SHP77 treated with DMSO at 0.1 percent for 48 hours (cell line): ENCODE measurements at regions not wholly inside any gene's neighbourhood (a gene's known extent, or its start where the extent isn't known, plus 50 kb on each side); places are given as distances from the start of the nearest gene placed in this dataset.
"Not testable (repeated sequence)": the region's sequence is repeated elsewhere in the genome, so short reads cannot be mapped to it uniquely, and the experiment has no call there.

Experiments
- DNase-seq: peaks from one replicate; lab custom pipeline; 2025; lab: John Stamatoyannopoulos, UW

GRCh38 chr1:115179397-115180079, 90.2 kb upstream of the TSPAN2 start:
- no peak for DNase-seq

DNA sequence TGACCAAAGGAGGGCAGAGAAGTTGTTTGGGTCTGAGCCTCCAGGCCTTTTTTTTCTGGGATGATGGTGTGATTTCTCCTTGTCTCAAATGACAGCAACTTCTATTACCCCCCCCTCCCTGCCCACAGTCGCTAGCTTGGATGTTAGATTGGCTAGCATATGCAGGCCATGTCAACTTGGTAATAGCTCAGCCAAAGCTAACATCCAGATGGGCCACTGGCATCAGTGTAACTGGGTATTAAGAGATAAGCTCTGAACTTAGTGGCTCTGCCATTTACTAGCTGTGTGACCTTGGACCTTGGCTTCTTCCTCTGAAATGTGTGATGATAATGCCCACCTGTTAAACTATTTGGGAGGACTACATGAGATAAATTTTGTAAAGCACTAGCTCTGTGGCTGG, 86.9 kb upstream of the TSPAN2 start:
- no peak for DNase-seq

DNA sequence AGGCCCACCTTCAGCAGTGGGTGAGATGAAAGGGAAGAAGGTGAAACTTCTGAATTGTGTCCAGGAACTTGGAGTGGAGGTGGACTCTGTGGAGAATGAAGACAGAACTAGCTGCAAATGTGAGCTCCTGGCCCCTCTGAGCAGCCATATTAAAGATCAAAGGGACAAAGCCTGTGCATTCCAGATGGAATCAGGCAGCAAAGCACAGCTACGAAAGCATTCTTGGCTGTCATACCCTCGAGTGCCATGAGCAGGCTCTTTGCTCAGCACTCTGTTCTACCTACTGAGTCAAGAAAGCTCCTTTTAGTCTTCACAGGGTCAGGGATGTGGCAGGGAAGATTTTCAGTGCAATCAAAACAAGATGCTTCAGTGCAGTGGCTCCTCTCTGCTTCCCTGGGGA, 86.3 kb upstream of the TSPAN2 start:
- no peak for DNase-seq

DNA sequence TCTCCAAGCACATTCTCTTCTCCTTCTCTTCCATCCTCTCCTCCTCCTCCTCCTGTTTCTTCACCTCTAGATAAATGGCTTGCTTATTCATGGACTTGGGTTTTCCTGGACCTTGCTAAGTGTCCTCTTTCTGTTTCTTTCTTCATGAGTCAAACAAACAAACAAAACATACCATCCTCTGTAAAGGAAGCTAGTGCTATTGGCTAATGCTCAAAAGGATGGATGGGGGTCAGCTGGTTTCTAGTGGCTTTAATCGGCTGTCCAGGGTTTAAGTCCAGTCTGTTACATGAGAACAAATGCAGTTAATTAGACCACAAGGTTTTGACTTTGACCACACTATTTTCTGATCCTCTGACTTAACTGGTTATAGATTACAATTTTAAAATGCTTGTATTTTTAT, 83.8 kb upstream of the TSPAN2 start:
- no peak for DNase-seq

GRCh38 chr1:115172270-115172669, 83.0 kb upstream of the TSPAN2 start:
- no peak for DNase-seq

GRCh38 chr1:115170961-115171392, 81.7 kb upstream of the TSPAN2 start:
- DNase-seq, result no peak

GRCh38 chr1:115170377-115170776, 81.1 kb upstream of the TSPAN2 start:
- DNase-seq, result no peak

DNA sequence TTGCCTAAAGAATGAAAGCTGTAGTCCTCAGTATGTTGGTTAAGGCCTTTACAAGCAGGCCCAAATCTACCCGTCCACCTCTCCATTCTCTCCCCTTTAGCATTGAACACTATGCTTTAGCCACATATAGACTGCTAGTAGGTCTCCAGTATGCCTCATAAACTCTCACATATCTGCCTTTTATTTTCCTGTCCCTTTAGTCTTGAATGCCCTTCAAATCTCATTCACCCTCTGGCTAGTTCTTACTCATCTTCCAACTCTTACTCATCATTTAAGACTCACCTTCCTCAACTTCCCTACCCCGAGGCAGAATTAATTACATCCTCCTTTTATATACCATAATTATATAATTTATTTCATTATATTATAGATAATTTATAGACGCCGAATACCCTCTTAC, 78.7 kb upstream of the TSPAN2 start:
- no peak for DNase-seq

DNA sequence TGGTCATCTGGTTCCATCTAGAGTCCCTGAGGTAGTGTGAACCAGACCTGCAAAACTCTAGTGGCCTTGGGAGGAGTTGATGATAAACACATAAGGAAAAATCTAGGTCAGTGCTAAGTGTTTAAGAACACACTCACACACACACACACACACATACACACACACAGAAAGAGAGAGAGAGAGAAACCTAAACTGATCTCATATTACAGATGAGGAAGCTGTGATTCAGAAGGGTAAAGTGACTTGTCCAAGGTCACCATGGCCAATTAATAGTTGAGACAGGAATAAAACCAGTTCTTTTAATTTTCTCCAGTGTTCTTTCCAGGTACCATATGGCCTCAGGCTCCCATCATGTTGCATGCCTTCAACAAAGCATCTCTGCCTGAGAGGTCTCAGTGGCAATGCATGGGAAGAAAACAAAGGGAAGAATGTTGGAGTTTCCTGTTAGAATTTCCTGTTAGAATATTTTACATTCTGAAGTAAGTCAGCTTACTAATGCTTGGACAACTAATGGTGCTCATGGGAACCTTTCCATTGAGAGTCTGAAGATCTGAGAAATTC, 77.3 kb upstream of the TSPAN2 start:
- DNase-seq, result no peak

- no peak for DNase-seq
These were observed 76.5 kb upstream of the TSPAN2 start for GRCh38 chr1:115165776-115166175.

- DNase-seq, result no peak
These were observed 75.8 kb upstream of the TSPAN2 start for GRCh38 chr1:115164940-115165705.

- no peak for DNase-seq
These were observed 75.2 kb upstream of the TSPAN2 start for GRCh38 chr1:115164484-115164883.

DNA sequence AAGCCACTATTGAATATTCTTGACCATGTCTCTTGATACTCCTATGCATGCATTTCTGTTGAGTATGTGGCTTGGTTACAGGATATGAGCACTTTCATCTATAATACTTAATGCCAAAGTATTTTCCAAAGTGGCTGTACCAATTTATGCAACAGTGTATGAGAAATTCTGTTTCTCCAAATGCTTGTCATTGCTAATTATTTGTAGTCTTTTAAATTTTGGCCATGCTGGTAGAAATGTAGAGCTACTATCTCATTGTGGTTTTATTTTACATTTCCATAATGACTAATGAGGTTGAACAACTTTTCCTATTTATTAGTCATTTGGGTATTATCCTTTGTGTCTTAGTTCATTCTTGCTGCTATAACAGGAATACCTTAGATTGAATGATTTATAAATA, 71.4 kb upstream of the TSPAN2 start:
- DNase-seq, result no peak

DNA sequence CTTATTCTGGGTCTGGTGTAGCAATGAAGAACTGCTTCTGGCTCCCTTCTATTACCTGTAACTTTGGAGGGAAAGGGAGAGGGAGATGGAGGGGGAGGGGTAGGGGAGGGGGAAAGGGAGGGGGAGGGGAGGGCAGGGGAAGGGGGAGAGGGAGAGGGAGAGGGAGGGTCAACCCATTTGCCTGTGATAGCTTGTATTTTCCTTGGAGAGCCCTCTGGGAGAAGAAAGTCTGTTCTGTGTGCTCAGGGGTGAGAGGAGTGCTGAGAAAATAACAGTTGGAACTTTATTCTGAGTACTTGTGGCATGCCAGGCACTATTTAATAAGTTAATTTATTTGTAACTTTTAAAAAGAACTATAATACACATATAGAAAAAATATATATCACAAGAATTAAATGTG, 70.7 kb upstream of the TSPAN2 start:
- DNase-seq, result no peak

DNA sequence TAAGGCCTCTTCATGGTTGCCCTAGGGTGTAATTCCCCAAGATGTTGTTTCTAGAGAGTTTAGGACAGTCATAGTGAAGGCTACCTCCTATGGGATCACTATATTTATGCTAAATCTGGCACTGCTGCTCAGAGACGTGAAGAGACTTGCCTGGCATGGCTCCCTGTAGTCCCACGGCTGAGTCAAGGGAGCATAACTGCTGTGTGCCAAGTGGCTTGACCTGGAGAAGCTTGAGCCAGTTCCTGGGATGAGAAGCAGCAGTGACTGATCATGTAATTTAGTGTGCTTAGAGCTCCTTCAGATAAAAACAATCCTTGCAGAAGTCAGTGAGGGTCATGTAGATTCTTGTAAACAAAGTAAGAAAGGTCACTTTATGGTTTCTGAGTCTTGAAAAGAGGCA, 68.9 kb upstream of the TSPAN2 start:
- DNase-seq, result no peak

DNA sequence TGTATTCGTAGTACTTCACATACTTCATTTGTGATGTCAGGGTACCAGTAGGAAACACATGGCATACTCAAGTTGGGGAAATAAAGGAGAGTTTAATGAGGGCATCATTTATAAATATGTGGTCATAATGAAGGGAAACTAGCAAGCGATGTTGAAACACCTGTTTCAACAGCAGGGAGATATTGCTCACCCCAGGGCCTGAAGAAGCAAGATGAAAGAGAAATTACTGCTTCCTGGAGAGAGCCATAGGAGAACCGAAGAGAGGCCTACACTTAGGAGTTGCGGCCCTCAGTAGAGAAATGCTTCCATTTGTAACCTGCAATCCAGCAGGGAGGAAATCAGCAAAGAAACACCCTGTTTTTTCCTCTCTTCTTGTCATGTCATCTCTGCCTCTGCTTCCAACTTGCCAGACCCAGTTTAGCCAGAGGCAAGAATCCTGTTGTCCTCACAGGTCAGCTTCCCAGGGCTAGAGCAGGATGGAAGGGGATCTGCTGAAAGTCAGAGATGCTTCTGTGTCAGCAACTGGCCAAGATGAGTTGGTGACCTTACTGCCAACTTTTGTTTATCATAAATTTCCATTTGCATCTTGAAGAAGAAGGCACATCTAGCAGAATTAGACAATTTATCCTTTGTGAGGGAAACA, 67.6 kb upstream of the TSPAN2 start:
- DNase-seq, result no peak

- no peak for DNase-seq
These were observed 64.8 kb upstream of the TSPAN2 start for GRCh38 chr1:115153966-115154557.

DNA sequence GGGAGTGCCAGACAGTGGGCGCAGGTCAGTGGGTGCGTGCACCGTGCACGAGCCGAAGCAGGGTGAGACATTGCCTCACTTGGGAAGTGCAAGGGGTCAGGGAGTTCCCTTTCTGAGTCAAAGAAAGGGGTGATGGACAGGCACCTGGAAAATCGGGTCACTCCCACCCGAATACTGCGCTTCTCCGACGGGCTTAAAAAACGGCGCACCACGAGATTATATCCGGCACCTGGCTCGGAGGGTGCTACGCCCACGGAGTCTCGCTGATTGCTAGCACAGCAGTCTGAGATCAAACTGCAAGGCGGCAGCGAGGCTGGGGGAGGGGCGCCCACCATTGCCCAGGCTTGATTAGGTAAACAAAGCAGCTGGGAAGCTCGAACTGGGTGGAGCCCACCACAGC, 58.6 kb upstream of the TSPAN2 start:
- DNase-seq, result not testable (repeated sequence)

- DNase-seq, result no peak
These were observed 55.9 kb upstream of the TSPAN2 start for GRCh38 chr1:115145226-115145625.

DNA sequence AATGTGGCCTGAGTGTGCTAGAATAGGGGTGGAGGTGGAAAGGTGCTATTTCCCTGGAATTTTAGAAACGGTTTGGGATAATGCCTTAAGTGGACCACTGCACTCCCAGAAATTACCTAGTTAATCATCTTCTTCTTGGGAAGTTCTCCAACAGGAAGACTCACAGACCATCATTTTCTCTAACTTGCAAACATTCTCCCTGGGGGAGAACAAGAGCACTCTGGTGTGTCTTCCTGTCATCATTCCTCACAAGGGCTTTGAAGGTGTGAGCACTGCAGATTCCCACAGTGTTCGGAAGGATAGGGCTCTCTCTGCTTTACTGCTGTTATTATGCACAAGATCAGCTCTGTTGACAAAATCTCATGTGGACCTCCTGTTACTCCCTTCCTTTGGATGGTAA, 54.9 kb upstream of the TSPAN2 start:
- DNase-seq, result no peak

DNA sequence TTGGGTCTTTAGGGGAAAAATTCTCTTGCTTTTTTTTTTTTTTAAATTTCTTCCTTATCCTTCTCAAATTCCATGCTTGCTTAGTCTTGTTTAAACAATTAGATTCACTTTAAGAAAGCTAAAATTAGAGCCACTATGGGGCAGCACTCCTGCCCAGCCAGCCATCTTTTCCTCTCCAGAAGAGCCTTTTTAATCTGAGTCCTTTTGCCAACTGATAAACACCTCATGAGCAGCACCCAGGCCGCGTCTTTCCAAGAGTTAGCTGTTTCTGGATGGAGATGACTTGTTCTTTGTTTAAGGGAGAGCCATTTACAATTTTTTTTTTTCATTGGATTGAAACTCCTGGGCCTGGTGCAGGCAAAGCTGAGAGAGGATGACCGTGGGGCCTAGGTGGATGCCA, 53.3 kb upstream of the TSPAN2 start:
- DNase-seq, result no peak

GRCh38 chr1:115141145-115141454, 51.8 kb upstream of the TSPAN2 start:
- DNase-seq, result no peak
